ENCODE measurements at regions not wholly inside any gene's neighbourhood (a gene's known extent, or its start where the extent isn't known, plus 50 kb on each side); places are given as distances from the start of the nearest gene placed in this dataset.

- no peak for TF ChIP-seq CTCF (IDR thresholded peaks at IDR 0.05)
- Histone ChIP-seq H3K4me3 (no peak overlapping the region), H3K27ac (no peak overlapping the region), H3K4me1 (no peaks in the 10 kb centered on the region), H3K27me3 (peaks cover 0 to 5% of the 10 kb centered on the region in 2 donors), H3K36me3 (no peaks in the 10 kb centered on the region), H3K9me3 (no peaks in the 10 kb centered on the region)
- no peak for DNase-seq (ENCODE audit: low spot score)
Observed at GRCh38 chr1:213676736-213677135, 311.0 kb upstream of the PROX1 start.

DNA sequence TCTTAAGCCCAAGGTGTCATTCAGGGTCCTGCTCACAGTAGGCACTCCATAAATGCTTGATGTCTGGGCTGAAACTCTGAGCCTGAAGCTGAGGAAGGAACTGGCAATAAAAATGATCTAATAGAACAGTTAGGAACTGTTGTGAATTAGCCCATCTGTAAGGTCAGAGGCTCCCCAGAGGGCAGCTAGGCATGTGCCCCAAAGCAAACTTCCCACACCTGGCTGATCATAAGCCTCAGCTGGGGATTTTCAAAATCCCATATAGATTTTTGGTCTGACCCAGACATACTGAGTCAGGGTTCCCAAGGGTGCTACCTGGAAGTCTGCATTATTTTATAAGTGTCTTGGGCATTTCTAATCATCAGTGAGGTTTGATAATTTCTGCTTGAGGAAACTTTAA, 309.4 kb upstream of the PROX1 start:
- H3K9me3 ChIP-seq, result no peaks in the 10 kb centered on the region
- no peaks in the 10 kb centered on the region for H3K4me1 ChIP-seq
- no peak for DNase-seq (ENCODE audit: low spot score)
- no peak overlapping the region for H3K27ac ChIP-seq
- TF ChIP-seq CTCF (IDR thresholded peaks at IDR 0.05), result no peak
- no peak overlapping the region for H3K4me3 ChIP-seq
- H3K27me3 ChIP-seq, result peaks cover 0 to 5% of the 10 kb centered on the region in 2 donors
- H3K36me3 ChIP-seq, result no peaks in the 10 kb centered on the region

- no peak for DNase-seq (ENCODE audit: low spot score)
- no peak for TF ChIP-seq CTCF (IDR thresholded peaks at IDR 0.05)
- Histone ChIP-seq H3K36me3 (no peaks in the 10 kb centered on the region), H3K27me3 (peaks cover 0 to 5% of the 10 kb centered on the region in 2 donors), H3K4me1 (no peaks in the 10 kb centered on the region), H3K9me3 (no peaks in the 10 kb centered on the region), H3K4me3 (no peak overlapping the region), H3K27ac (no peak overlapping the region)
Observed at GRCh38 chr1:213678753-213679152, 309.0 kb upstream of the PROX1 start.

DNA sequence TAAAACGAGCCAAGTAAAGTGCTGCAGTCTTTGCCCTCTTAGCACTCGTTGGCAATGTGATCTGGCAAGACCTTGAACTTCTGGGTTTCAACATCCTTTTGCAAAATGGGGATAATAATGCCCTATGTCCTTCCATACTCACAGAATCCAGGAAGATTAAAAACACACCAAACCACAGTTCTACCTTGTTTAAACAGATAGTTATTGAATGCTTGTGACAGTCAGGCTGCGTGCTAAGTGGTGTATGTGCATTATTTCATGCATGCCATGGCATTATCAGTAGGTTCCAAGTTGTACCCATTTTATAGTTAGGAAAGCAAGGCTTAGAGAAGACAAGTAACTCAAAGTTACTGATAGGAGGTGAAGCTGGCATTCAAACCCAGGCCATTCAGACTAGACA, 308.6 kb upstream of the PROX1 start:
- Histone ChIP-seq H3K36me3 (no peaks in the 10 kb centered on the region), H3K27me3 (peaks cover 0 to 5% of the 10 kb centered on the region in 2 donors), H3K4me3 (no peak overlapping the region), H3K9me3 (no peaks in the 10 kb centered on the region), H3K4me1 (no peaks in the 10 kb centered on the region), H3K27ac (no peak overlapping the region)
- no peak for TF ChIP-seq CTCF (IDR thresholded peaks at IDR 0.05)
- DNase-seq (ENCODE audit: low spot score), result no peak

DNA sequence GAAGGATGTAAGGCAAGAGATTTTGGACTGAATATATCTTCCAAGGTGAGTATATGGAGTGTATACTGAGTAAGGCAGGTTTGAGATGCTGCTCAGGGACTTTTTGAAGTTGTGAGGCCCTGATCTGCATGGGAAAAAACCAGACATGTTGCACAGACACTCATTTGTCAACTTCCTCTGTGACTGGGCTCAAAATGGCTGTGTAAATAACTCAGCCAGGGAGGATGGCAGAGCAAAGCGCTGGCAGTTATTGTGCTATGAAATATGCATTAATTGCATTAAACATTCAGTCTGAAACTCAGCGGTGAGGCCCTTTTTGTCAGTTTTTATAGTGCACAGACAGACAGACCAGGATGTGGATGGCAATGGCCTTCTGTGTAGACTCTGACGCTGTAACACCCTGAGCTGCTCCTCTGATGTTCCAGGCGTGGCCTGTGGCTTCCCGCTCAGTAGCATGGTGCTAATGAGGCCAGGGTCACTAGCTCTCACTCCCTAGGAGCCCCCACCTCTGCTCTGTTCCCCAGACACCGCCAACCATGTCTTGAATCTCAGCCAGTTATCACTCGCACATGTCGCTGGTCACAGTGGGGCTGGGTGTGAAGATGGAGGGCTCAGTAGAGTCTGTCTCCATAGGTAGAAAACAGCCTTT, 307.0 kb upstream of the PROX1 start:
- H3K4me3 ChIP-seq, result no peak overlapping the region
- no peak for TF ChIP-seq CTCF (IDR thresholded peaks at IDR 0.05)
- H3K4me1 ChIP-seq, result no peaks in the 10 kb centered on the region
- H3K27me3 ChIP-seq, result peaks cover 0 to 5% of the 10 kb centered on the region in 2 donors
- DNase-seq (ENCODE audit: low spot score), result no peak
- no peaks in the 10 kb centered on the region for H3K36me3 ChIP-seq
- no peak overlapping the region for H3K27ac ChIP-seq
- H3K9me3 ChIP-seq, result no peaks in the 10 kb centered on the region

DNA sequence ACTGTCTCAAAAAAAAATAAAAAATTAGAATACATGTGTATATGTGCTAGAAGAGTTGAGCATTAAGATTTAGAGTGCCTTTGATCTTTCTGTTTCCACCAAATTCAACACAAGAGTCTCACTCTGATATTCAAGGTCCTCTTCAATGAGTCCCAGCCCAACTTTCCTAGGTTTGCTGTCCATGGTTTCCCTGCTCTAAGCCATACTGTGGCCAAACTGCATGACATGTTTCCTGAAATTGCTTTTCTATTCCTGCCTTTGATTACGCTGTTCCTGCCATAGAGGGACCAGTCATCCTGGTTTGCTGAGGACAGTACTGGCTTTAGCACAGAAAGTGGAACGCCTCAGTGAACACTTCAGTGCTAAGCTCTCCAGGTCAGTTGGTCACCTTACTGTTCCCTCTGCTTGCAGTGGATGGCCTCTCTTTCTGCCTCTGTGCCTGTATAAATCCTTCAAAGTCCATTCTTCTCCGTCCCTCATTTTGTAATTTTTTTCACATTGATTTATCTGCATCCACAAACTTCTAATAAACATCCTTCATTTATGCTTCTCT, 305.9 kb upstream of the PROX1 start:
- no peaks in the 10 kb centered on the region for H3K36me3 ChIP-seq
- H3K9me3 ChIP-seq, result no peaks in the 10 kb centered on the region
- no peaks in the 10 kb centered on the region for H3K4me1 ChIP-seq
- H3K4me3 ChIP-seq, result no peak overlapping the region
- TF ChIP-seq CTCF (IDR thresholded peaks at IDR 0.05), result no peak
- DNase-seq (ENCODE audit: low spot score), result no peak
- no peak overlapping the region for H3K27ac ChIP-seq
- peaks cover 0 to 5% of the 10 kb centered on the region in 2 donors for H3K27me3 ChIP-seq
